Stimulated activated CD8-positive, alpha-beta memory T cell treated with anti-CD3 and anti-CD28 coated beads, Interleukin-12 subunit alpha, Interleukin-12 subunit beta, amount 100 ng/mL, for 1 hour (primary cell): ENCODE measurements at regions not wholly inside any gene's neighbourhood (a gene's known extent, or its start where the extent isn't known, plus 50 kb on each side); places are given as distances from the start of the nearest gene placed in this dataset.

Experiments
- DNase-seq: peaks from one replicate; pipeline ENCODE4 v3.0.0-alpha.2; 2020; ENCODE audit warnings: low read depth

DNA sequence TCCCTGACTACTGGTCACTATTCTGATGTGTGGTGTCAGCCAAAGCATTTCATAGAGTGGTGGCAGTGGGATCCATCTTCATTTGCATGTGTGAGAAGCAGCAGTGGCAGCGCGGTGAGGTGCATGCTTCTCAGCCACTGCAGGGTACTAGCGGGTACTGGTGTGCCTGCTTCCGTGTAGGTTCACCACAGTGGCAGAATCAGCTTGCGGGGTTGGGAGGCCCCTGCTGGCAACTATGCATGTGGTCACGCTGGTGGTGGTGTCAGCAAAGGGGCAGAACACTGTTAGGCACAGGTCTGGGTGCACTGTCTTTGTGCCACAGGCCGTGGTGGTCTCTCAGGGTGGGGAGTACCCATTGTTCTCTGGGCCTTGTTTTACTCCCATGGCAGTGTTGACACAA is 286.4 kb upstream of the TENM4 start:
- no peak for DNase-seq

DNA sequence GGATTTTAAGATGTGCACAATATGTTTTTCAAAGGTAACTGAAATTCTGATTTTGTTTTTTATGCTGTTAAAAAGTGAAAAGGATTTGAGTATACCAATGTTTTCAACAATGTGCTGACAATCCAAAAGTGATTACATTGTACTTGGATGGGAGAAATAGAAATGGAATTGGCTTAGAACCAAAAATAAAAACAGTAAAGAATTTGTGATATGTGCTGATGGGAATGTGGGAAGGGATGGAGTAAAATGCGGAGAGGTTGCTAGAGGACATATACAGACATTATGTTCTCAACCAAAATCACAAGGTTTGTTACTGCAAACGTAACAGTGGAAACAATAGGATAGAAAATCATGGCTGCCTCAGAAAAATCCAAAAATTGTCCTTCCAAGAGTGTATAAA is 279.3 kb upstream of the TENM4 start:
- no peak for DNase-seq

DNA sequence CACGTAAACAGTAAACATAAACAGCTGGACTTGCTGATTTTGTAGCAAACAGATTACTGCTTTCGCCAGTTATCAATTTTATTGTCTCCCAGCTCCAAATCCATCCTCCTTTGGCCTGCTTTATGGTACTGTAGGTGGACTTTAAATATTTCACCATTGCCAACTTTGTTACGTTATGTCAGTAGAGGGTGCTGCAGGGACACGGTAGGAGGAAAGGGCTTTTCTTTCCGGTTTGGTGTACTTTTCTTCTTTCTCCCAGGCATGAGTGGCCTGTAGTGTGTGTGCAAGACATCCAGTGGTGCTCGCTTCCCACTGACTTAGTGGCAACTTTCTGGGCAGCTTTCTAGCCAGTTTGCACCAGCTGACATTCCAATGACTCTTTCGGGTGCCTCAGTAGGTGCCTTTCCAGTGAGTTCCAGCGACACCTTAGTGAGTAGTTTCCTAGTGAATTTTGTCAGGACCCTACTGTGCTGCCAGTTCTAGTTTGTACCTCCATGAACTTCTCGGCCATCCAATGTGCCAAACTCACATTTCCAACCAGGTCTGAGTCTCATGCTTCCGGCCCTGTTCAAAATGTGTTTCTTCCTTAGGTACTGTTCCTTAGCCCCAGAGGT is 267.6 kb upstream of the TENM4 start:
- DNase-seq, result no peak

DNA sequence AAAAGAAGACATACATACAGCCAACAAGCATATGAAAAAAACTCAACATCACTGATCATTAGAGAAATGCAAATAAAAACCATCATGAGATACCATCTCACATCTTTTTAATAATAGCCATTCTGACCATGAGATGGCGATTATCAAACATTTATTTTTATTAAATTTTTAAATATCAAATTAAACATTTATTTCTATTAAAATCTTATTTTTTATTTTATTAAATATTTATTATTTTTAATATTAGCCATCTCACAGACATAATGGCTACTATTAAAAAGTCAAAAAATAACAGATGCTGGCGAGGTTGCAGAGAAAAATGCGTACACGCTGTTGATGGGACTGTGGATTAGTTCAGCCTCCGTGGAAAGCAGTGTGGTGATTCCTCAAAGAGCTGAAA is 264.8 kb upstream of the TENM4 start:
- DNase-seq, result no peak

DNA sequence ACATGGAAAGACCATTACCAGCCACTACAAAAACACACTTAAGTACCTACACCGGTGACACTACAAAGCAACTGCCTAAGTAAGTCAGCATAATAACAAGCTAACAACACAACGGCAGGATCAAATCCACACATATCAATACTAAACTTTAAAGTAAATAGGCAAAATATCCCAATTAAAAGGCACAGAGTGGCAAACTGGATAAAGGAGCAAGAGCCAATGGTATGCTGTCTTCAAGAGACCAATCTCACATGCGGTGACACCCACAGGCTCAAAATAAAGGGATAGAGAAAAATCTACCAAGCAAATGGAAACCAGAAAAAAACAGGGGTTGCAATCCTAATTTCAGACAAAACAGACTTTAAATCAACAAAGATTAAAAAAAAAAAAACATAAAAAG is 261.5 kb upstream of the TENM4 start:
- no peak for DNase-seq

DNA sequence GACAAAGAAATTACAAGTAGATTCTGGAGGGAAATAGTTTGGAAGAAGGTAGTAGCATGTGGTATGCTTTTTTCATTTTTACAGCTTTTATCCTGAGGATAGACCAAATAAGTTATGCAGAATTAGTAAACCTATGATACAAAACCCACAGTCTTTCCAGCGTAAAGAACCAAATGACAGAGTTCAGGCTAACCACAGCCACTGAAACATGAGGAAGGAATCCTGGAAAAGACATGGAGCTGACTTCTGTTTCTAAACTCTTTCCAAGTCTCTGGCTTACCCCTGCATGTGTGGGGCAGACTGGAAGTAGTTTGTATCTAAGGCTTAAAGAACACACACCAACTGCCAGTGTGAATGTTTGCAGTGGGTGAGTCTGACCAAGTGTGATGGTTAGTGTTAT is 258.4 kb upstream of the TENM4 start:
- DNase-seq, result no peak

DNA sequence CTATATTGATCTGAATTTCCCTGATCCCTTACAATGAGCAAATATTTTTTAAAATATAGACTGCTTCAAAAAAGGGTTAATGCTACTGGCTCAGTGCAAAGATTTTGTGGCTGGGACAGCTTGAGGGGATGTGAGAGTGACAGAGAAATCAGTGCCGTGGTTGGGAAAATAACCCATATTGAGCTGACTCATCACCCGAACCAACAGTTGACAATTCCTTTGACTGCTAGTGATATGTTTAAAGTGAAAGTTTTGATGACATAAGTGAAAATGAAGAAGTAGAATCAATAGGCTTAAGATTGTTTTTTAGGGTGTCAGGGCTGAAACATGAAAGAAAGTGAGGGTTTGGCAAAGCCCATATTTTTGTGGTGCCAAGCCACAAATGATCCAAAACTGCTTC is 257.1 kb upstream of the TENM4 start:
- no peak for DNase-seq

DNA sequence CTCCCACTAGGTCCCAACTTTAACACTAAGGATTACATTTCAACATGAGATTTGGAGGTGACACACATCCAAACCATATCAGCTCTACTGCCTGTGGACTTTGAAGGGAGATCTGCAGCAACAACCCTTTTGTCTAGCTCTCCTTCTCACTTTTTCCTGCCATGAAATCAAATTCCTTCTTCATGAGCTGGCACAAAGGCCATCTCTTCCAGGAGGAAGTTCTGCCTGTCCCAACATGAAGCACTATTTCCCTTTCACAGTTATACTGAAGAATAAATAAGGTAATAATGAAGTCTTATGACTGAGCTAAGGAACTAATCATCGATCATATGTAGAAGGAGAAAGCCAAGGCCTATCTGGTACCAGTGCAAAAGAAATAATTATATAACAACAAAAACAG is 253.5 kb upstream of the TENM4 start:
- no peak for DNase-seq

DNA sequence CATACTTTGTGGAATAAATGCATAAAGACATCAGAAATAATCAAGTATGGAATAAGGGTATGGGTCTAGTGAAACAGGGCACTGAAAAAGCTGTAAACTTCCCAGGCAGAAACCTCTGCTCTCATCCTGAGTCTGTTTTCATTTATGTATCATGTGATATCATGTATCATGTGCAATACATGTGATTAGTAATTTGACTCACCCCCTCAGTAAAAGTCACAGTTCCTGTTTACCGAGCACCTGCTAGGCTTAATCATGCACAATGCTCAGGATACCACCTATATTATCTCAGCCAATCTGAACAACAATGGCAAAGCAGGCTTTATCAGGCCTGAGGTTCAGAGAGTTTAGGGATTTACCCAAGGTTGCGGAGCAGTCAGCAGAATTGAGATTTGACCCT is 250.6 kb upstream of the TENM4 start:
- no peak for DNase-seq

DNA sequence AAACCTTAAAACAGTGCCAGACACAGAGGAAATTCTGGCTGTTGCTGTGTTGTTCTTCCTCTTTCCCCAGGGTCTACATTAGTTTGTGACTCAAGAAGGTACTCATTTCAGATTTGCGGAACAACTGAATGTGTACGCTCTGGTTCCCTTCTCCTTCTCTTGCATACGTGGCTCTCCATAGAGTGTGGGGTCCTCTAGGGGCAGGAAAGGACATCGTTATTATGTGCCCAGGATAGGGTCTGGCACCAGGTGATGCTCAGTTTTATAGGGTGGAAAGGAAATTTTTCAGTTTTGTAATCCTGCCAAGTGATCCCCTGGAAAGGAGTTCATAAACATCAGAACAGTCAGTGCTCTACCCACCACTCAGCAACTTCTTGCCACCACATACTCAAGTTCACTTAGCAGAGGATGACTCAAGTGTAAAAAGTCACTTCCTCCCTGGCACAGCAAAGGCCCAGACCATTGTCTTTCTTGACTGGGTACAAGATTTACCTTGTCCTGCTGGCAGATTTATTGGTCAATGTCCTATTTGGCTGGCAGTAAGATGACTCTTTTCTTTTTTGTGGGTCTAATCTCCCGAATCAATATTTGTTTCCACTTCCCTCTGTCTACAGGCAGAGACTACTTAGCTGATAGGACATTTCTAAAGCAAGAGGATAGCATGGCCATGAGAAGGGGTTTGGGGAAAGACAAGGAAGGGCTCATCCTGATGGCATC is 246.0 kb upstream of the TENM4 start:
- DNase-seq, result no peak

DNA sequence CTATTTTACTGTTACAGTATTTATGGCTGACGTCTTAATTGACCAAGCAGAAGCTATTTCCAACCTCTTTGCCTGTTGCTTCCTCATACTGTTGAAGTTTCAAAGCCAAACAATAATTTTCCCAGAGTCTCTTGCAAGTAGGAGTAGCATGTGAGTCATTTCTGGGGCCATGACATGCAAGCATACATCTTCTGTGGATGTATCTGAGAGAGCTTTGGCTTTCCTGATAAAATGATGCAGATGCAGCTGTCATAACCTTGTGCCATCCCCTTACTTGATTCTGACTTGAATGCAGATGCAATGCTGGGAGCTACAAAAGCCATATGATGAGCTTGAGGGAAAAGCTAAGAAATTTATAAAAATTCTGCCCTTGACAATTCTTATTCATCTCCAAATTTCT is 243.1 kb upstream of the TENM4 start:
- no peak for DNase-seq

DNA sequence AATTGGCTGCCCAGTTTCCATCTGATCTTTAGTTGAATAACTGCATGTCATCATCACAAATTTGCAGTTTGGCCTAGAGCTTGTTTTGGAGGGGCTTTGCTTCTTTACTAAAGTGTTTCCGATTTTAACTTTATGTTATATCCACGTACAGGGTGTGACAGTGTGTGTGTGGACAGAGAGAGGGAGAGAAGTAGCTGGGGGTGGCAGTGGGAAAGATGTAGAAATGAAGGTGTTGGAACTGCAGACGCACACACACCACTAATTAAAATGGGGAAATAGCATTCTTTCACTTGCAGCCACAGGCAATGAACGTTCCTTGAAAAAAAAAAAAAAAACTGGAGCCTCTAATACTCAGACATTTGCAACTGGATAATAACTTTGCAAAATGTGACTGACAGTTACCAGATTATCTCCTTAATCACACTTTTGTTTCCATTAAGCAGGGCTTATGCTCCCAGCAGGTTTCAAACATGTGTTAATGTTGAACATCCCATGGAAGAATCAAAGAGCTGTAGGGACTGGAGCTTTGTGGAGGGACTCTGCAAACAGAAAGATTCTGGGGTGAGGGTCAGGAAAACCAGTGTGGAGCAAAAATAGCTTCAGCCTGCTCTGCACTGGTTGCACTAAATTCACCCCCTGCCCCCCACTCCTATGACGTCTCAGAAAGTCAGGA is 238.1 kb upstream of the TENM4 start:
- no peak for DNase-seq

DNA sequence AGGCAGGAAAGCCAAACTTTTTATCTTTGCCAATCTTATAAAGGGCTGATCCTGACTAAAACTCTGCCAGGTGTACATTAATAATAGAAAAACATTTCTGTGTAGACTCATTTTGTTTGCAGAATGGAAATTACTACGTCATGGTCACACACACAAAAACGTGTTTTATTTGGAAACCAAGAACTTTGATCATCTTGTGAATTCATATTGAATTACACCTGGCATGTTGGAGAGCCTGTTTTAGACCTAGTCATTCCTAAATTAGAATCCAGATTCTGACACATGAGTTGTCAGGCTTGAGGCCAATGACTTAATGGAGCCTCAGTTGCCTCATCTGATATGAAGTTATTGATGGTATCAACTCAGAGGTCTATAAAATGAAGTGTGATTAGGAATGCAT is 235.6 kb upstream of the TENM4 start:
- DNase-seq, result no peak

DNA sequence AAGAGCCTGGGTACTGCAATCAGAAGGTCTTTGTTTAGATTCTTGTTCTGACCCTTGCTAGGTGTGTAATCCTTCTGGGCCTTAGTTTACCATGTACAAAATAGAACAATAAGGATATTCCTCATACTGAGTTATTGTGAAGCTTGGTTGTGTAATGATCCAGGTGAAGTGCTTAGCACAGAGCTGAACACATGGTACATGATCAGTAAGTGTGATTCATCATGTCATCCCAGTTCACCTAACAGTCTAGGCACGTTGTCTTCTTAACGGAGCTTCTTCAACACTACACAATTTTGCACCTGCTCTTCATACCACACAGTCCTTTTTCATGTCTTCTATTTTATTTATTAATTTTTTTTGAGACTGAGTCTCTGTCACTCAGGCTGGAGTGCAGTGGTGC is 234.3 kb upstream of the TENM4 start:
- DNase-seq, result no peak

DNA sequence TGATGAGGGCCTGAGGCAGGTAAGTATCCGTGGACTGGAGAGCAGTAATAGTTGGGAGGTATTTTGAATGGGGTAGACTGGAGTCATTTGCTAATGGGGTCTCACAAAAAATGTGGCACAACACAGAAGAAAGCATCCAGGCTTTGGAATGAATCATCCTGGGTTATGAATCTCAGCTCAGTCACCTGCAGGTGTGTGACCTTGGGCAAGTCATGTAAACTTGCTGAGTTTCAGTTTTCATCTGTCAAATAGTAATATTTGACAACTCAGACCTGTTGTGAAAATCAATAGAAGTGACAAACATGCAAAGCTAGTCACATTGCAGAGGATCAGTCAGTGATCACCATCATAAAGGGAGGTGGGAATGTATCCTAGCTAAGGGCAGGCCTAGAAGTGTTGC is 232.0 kb upstream of the TENM4 start:
- no peak for DNase-seq

DNA sequence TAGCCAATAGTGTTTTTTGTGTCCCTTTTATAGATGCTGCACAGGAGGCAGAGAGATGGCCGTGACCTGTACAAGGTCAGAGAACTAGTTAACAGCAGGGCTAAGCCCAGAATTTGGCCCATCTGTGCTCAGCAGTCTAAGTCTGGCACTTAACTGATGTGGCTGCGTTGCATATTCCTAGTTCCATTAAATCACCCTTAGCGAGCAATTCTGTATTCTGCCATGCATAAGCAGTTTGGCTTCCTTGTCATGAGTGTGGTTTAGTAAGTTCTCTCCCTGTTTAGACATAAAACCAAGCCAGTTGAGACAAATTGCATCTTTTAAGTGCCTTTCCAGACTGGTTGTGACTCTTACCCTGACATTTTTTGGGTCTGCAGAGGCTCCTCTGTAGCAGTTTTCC is 230.6 kb upstream of the TENM4 start:
- no peak for DNase-seq

DNA sequence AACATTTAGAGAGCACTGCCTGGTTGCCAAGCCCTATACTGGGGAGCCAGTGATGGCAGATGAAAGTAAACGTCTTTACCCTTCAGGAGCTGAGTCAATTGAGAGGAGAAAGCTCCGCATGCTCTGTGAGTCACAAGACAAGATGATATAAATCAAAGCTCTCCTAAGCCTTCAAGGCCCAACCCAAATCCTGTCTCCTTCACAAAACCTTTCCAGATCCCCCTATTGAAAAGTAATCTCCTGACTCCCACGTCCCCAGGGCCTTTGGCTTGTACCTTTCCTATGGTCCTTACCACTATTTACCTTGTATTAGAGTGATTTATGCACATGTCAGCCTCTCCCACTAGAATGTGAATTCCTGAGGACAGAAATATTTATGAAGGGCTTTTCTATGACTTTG is 230.1 kb upstream of the TENM4 start:
- DNase-seq, result no peak

DNA sequence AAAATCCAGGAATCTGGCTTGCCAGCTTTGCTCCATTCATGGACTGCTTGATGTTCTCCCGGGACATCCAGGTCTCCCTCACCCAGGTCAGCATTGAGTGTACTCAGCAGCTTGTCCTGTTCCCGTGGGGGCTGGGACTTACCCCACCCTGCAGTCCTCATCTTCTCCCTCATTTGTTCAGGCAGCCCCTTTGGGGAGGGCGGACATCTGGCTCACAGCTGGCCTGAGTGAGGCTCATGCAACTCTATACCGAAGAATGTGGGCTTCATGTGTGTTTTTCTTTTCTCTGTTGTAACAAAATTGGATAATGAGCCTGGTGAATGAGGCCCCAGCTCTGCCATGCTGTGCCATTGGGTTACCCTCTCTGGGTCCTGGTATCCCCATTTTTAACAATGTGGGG is 227.7 kb upstream of the TENM4 start:
- DNase-seq, result no peak

DNA sequence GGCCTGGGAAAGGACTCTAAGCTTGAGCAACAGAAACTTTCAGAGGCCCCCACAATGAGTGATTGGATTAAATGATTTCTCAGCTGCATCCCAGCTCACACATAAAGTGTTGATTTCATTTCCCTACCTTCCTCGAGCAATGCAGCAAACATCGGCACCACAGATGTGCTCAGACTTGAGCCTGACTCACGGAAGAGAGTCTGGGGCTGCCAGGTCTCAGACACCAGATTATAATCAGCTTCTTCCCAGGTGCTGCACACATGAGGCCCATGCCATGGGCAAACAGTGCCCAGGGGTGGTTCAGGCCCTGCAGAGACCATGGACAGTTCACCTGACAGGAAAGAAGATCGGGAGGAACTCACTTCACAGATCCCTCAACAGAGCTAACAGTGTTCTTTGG is 226.6 kb upstream of the TENM4 start:
- DNase-seq, result no peak

DNA sequence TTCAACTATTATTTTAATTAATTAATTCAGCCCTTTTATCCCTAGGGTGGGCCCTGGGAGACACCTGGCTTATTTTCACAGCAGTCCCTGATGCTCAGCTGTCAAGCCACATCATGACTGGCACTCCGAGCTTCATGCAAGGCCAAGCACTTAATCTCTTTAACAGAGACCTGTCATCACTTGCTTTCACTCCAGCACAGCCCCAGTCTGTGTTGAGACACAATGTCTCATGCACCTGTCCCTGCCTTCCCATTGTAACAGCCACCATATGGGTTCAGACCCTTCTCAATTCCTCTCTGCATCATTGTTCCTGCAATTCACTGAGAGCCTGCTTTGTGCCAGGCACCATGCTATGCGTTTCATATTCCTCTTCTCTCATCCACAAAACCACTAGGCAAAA is 222.2 kb upstream of the TENM4 start:
- no peak for DNase-seq

DNA sequence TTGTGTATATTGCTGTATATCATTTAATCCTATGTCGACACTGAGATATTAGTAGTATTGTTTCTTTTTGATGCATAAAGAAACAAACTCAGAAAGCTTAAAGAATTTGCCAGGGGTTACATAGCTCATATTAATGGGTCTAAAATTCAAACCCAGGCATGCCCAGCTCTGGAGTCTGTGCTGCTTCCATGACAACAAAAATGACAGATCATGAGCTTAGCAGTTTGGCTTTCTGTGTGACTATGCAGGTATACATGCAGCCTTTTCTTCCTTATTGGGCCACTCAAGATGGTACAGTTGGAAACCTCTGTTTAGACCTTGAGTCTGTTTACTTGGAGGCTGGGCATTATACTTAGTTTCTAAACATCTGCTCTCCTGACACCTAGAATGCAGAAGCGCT is 220.5 kb upstream of the TENM4 start:
- DNase-seq, result no peak

DNA sequence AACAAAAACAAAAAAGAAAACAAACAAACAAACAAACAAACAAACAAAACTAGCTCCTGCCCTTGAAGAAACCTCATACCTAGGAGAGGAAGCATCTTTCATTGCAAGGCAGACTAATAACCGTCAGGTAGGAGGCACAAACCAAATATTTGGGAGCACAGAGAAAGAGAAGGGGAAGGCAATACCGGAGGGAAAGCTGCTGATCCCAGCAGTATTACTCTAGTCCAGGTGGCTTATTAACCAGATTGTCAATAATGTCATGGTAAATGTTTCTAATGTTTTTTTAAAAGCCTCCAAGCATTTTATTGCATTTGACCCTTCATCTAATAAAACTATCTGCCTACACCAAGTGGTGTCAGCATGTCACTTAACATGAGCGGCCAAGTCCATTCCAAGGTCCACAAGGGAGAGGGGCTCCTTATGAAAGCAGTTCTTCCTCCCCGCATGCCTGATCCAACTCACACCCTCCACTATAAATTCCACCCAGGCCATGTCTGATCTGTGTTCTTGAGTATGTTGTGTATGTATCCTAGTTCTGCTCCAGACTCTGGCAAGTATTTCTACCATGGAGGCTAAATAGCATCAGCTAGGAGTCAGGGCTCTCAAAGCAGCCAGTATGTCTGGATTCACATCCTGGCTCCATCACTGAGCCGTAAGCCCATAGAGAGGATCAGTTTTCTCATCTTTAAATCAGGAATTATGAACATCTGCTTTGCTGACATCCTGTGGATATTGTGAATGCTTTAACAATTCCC is 208.1 kb upstream of the TENM4 start:
- no peak for DNase-seq

DNA sequence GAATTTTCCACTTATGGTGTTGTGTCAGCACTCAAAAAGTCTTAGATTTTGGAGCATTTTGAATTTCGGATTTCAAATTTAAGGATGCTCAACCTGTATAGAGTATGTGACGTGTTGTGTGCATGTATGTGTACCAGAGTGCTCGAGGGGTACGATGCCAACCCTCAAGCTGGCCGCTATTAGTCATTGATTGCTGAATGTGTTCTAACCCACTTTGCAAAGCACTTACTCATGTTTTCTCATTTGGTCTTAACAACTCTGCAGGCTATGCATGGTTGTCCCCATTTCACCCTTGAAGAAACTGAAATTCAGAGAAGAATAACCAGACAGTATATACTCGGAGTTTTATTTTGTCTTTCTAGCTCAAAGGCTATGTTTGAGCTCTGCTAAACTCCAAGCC is 196.4 kb upstream of the TENM4 start:
- DNase-seq, result no peak
